HG03558 (cell line): ENCODE measurements at regions not wholly inside any gene's neighbourhood (a gene's known extent, or its start where the extent isn't known, plus 50 kb on each side); places are given as distances from the start of the nearest gene placed in this dataset.

Experiments used
- ATAC-seq: cut with Tn5 transposase; IDR thresholded peaks from one replicate; pipeline ENCODE4 v1.9.1; 2021; ENCODE audit warnings: moderate number of reproducible peaks; ENCODE audit not compliant: unreplicated experiment; ENCODE audit errors: extremely low read depth

DNA sequence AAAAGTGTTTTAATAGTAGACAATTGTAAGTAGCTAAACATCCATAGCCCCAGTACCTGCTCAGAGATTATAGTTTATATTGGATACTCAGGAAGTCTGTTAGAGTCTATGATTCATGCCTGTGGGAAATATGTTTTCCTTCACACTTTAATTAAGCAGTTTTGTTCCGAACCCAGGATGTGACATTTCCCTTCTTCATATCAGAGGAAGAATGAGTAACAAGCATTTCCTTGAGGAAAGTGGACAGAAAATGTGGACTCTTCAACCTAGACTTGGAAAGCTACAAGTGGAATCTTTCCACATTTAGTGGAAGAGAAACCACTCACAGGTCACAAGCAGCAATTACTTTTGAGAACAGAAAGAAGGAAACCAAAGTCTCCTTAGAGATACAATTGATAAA is 419.4 kb downstream of the C4orf33 start:
- no peak for ATAC-seq

DNA sequence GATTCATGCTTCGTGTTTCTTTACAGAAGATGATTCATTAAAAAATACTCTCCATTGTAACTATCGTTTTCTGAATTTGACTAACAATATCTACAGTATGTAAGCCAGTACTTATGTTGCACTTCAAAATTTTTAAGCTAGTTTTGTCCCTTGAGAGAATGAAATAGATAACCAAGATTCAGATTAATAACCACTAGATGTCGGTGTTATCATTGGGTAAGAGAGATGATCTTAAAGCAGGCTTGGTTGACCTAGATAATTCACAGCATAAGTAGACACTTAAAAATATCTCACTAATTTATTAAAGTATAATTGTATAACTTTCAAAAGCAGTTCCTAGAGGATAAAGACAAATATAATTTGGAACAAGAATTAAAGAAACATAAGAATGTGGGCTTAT is 430.9 kb downstream of the C4orf33 start:
- ATAC-seq = no peak

DNA sequence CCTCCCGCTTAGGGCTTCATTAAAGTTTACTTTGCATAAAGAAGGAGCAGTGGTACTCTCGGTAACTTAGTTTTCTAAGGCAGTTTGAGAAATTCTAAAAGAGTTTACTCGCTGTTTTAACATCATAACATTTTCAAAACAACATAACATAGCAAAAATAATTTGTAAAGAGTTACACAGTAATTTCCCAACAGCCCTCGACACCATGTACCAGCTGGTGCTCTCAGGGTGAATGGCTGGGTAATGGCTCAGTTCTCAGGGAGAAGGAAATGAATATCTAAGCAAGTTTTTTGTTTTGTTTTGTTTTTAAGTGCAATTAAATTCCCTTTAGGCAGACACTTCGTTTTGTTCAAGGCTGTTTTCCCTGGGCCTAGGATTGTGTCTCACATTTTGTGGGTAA is 435.3 kb downstream of the C4orf33 start:
- ATAC-seq = no peak

DNA sequence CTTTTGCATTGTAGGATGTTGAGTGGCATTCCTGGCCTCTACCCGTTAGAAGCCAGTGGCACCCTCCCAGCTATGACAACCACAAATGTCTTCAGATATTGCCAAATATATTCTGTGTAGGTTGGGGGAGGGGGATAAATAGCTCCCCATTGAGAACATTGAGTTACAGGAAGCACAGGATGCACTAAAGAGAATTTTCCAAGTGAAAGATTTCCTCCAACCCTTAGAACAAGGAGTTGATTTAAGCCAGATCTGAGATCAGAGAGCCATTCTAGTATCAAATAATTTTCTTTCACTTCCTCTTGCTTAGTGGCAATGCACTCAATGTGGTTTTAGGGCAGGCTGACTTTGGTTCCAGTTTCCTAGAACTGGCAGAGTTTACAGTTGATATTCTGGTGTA is 436.6 kb downstream of the C4orf33 start:
- ATAC-seq = peak; percentile 62

DNA sequence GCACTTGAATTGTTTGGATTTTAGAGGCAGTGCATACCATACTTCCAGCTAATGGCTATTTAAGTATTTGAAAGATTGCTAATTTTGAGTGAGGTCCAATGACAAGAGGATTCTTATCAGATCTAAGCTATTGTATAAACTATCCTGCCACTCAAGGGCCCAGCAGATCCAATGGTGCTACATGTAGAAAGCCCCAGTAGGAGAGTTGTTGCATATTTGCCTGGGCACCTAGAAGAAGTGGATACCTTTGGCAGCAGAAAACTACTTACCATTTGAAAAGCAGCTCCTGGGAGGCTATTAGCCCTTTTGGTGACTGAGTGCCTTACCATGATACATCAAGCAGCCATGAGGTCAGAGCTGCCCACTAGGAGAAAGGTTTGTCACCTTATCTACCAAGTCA is 447.3 kb downstream of the C4orf33 start:
- ATAC-seq = no peak

DNA sequence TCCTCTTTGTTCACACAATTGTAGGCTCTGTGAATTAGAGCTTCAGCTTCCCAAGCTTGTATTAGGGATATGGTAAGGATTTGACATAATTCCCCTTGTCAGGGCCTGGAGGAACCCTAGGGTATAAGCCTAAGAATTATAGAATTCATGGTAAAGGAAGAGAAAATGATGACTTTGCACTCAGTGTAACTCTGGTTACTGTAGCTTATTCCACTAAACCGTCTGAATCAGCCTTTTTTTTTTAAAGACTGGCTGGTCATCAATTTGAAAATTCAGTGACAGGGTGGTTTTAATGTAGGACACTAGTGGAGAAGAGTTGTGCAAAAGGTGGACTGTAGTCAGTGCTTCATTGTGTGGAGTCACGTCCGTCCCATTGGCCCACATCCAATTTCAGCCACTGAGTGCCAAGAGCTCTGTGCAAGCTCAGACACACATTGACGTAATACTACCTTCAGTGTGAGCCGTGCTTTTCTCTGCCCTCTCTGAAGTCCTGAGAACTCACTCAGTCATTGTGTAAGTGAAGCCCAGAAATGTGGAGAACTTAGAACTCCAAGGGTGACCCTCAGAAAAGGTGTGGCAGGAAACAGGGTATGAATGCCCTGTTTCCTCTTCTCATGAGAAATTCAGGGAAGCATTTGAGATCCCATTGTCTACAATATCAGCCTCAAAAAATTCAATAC is 449.8 kb downstream of the C4orf33 start:
- no peak for ATAC-seq

DNA sequence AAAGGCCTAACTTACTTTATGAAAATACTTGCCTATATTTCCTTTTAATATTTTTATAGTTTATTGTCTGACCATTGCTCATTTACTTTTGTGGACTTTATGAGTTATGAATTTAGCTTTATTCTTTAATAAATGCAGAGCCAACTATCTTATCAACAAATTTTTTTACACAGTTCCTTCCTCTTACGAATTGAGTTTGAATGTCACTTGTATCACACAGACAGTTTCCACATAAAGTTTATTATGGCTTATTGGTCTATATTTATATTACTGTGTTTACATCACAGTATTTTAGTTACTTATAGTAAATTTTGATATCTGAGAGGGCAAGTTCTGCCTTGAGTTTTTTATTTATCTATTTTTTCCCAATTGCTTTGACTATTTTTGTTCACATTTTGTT is 450.6 kb downstream of the C4orf33 start:
- no peak for ATAC-seq

DNA sequence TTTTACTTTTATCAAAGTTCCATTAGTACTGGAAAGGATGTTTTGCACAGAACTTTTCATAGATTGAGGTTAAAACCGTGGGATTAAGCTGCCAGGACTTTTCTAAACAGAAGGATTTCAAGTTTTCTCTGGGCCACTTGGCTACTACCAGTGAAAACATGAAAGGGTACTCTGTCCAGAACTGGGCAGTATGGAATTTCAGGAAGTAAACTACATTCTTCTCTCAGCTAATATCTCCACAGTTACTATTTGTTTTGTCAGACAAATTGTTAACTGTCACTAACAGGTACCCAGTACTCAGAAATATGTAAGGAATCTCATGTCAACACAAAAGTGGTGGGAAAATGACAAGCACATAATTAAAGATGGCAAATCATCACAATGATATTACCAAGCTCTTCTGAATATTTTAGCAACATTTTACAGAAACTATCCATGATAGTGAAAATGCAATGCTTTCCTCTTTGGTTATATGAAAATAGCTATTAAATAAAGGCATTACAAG is 454.4 kb downstream of the C4orf33 start:
- ATAC-seq = no peak

DNA sequence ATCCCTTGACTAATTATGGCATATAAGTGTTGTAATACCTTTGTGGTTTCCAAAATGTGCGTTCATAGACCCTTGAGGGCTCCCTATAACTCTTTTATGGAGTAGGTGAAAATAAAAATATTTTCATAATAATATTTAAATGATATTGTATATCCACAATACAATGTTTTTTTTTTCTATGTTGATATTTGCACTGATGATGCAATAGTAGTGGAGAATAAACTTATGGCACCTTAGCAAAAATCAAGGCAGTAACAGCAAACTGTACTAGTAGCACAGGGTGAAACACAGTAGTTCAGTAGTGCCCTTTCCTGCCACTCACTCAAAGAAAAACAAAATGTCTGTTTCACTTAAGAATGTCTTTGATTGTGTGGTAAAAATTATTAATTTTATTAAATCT is 465.3 kb downstream of the C4orf33 start:
- ATAC-seq = no peak

DNA sequence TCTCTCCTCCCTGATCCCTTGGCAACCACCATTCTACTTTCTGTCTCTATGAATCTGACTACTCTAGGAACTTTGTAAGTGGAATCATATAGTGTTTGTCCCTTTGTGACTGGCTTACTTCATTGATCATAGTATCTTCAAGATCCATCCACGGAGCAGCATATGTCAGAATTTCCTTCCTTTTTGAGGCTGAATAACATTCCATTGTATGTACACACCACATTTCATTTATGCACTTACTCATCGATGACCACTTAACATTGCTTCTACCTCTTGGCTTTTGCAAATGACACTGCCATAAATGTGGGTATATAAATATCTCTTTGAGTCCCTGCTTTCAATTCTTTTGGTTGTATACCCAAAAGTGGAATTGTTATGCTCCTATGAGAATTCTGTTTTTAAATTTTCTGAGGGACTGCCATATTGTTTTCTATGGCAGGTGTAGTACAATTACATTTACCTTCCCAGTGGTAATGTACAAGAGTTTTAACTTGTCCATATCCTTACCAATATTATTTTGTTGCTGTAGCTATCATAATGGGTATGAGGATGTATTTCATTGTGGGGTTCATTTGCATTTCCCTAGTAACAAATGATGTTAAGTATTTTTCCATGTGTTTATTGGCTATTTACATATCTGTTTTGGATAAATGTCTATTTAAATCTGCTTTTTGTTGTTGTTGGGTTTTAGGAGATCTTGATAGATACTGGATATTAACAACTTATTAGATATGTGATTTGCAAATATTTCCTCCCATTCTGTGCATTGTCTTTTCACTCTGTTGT is 466.1 kb downstream of the C4orf33 start:
- no peak for ATAC-seq

DNA sequence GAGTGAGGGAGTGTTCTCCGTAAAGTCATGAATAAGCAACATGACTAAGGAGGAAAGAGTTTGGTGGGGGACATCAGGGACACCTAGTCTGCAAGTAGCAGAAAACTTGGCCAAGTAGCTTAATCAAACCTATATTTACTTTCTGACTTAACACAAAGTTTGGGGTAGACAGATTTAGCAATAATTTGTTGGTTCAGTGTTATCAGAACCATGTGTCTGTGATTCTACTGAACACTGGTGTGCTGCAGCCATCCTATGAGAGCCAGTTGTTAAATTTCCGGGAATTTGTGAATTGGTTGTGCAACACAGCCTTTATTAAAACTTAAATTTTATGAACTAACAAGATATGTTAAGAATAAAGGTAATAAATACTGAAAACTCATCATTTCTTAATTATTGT is 469.3 kb downstream of the C4orf33 start:
- no peak for ATAC-seq

DNA sequence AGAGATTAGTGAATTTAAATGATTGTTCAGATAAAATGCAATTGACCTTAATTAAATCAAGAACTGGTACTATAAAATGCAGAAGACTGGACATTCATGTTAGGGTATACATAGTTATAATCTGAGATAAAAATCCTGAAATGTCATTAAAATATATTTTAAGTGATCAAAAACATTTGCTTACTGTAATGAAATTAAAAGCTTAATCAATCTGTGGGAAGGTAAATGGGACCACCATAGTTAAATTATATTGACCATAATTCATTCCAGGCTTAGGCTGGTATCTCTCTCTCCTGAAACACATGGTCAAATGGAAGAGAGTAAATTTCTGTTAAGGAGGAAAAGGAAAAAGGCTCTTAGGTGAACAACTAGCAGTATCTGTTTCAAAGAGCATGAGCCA is 474.4 kb downstream of the C4orf33 start:
- no peak for ATAC-seq

DNA sequence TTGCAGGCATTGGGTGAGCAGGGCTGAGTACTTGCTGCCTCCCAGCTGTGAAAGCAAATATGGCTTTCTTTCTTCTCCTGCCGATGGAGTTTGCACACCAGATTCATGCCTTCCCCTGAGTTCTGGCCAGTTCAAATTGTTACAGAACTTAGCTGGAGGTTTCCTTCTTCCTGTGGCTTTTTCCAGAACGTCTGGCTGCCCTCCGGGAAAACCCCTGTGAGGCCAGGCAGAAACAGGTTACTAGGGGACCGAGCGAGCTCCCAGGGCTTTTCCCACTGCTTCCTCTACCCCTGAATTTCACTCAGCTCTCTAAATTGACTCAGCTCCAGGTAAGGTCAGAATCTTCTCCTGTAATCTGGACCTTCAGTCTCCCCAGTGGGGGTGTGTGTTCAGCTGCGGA is 482.4 kb downstream of the C4orf33 start:
- ATAC-seq = no peak

DNA sequence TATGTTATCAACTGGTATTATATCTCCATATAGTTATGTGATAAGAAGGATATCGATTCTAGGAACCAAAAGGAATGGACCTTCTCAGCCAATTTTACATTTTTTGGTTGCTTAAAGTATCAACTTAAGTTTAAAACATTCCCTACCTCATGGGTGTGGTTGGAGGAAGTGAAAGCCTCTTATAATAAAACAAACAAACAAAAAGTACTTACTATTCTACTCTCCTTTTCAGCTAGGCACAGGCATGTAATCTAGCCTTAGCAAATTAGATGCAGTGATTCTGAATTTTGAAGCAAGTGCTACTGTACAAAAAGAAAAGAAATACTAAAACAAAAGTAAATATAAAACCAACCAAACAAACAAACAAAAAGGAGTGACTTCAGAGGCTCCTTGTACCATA is 485.4 kb downstream of the C4orf33 start:
- ATAC-seq = no peak

DNA sequence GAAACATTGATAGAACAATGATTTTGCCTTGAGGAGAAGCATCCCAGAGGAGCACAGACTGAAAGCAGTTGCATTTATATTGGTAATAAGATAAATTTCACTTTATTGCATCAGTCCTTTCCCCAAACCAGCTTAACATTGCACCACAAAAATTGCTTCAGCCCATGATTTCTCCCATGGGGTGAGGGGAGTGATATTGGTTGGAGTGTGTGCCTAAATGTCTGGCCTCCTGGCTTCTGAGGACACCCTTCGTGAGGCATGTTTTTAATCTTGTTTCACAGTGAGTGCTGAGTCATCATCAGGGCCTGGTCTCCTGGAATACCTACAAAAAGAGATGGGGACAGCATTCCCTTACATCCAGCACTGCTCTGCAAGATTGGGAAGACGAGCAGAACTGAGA is 487.9 kb downstream of the C4orf33 start:
- ATAC-seq = no peak

DNA sequence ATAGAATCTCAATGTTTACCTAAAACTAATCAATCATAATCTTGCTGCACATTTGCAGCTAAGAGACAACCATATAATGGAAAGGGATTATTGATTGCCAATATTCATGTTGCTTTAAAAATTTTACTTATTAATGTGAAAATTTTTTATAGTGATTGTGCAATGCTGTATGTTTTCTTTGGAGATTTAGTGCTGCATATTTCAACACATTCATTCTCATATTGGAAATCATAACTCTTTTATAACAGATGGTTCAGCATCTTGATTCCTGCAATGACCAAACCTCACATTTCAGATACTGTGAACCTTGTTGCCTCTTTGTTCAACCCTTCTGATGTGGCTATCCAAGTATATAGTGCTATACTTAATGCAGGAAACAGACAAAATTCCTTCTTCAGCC is 502.6 kb downstream of the C4orf33 start:
- no peak for ATAC-seq

DNA sequence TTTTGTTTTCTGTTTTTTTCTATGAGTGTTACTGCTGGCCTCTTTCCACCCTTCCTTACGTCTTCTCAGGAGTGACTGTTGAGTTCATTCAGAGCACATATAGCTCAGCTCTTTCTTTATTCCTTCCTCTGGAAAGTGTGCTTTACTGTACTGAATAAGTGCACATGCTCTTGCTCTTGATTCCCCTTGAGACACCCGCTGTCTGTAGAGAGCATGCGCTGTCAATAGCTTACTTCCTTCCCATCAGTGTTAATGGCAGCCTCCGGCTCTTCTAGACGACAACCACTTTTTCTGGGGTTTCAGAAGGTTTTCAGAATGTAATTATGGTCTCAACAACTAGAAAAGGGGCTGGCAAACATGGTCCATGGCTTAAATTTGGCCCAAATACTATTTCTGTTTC is 504.9 kb downstream of the C4orf33 start:
- no peak for ATAC-seq

DNA sequence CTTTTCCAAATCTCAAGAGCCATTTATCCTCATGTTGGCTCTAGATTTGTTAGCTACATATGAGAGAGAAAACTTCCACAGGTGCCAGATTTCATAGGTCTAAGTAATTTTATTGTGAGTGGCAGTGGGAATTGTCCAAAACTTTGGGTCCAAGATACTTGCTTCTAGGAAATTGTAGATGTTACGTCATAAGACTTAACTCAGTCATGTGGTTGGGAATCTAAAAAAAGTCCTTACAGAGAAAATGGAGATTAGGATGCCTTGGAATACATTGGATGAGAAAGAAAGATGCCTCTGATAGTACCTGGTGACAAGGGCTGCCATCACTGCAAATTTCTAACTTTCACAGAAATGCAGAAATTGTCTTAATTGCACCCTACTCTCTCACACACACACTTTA is 506.5 kb downstream of the C4orf33 start:
- no peak for ATAC-seq

DNA sequence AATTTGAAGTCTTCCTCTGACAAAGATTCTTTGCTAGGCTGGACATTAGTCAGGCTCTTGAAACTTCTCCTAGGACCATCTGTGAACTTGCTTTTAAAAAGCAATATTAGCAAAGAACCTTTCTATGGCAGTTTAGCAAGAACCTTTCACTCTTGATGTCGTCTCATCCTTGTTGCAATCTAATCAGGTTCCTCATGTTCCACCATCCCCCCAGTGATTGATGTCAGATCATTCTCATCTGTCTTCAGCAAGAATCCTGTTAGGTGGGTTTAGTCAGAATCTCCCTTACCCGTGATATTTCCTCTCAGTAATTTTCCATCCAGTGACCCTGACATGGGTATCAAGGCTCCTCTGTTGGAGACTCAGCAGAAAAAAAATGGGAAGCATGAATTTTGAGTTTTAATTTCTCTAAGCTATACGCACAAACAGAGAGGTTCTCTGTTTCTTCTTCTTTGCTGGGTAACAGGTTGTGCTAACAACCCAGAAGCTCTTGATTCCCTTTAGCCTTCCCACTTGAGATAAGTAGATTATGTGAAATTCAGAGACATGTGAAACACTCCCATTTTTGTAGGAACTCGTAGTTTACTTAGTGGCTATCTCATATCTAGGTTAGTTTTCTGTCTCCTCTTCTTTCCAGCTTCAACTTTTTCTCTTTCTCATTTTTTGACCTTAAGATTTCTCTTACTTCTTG is 507.4 kb downstream of the C4orf33 start:
- no peak for ATAC-seq

DNA sequence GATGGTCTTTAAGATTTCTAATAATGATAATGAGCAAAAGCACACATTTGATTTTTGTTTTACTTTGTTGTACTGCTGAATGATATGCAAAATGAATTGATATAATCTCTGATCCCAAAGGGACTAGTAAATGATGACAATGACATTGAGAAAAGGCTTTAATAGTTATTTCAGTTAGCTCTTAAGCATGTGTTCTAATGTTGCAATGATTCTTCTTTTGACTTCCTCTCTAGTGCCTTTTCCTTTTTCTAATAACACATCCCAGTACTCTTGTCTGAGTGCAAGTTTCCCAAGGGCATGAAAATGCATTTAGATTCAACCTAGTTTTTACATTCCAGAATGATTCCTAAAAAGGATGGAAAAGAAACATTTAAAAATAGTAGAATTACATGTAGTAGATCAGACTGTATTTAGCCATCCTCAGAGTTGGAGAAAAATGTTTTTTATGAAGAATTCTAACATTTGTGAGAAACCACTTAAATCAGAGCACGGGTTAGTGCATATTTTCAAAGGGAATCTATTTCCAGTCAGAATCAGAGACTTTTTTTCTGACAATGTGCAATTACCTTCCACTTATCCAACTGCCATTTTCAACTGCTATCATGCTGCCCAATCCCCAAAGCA is 508.8 kb downstream of the C4orf33 start:
- no peak for ATAC-seq

DNA sequence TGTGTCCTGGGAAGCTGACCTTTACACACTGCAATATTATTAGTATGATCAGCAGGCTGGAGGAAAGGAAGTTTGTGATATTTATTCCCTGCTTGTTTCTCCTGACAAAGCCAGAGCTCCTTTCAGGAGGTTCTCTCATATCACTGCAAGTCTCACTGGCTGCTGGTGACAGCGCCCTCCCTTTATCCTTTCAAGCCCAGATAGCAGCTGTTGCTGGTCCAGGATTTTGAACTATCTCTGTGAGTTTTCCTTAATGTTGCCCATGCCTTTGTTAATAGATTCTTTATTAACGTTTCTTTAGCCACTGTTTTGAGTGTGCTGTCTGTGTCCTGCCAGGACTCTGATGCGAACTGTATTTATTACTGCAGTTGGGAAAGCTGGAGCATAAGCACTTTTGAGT is 518.7 kb downstream of the C4orf33 start:
- no peak for ATAC-seq
